H1 (cell line): ENCODE measurements at regions not wholly inside any gene's neighbourhood (a gene's known extent, or its start where the extent isn't known, plus 50 kb on each side); places are given as distances from the start of the nearest gene placed in this dataset.

ENCODE experiments used
- CTCF ChIA-PET: fragments of 300-600 bp; sonication (Branson Sonifier 250); formaldehyde crosslinking; loops from one replicate; lab custom pipeline; 2021; ENCODE audit not compliant: partially characterized antibody; lab: Charles Lee
- POLR2A ChIA-PET: fragments of 300-600 bp; sonication (Branson Sonifier 250); formaldehyde crosslinking; loops from one replicate; lab custom pipeline; 2021; ENCODE audit warnings: inconsistent platforms; ENCODE audit not compliant: partially characterized antibody; lab: Charles Lee
- DNase-seq, 2 experiments: peaks; one replicate each; pipeline versions ENCODE4 v3.0.0 to v3.0.0-alpha.2; 2010 to 2022; ENCODE audit warnings: low spot score in 2 of 2, low read depth in 1 of 2, mixed read lengths in 1 of 2
- FAIRE-seq: peaks from 2 replicates; lab custom pipeline; 2011; peaks lifted over from hg19 to GRCh38; lab: Jason Lieb, UNC
- H2AFZ ChIP-seq: 2 replicates; pipeline ENCODE4 v1.8.1; 2012; ENCODE audit warnings: low read length, inconsistent platforms
- H2AK5ac ChIP-seq: 2 replicates; pipeline ENCODE4 v1.6.1; 2013; ENCODE audit warnings: low read depth, low read length
- H2BK120ac ChIP-seq: replicated peaks from 2 replicates; pipeline ENCODE3; 2013; ENCODE audit warnings: low read depth, low read length, inconsistent platforms
- H2BK12ac ChIP-seq: 2 replicates; pipeline ENCODE4 v1.6.1; 2013; ENCODE audit warnings: low read depth, low read length
- H2BK15ac ChIP-seq: 2 replicates; pipeline ENCODE4 v1.6.1; 2013; ENCODE audit warnings: low read length
- H2BK20ac ChIP-seq: 2 replicates; pipeline ENCODE4 v1.6.1; 2013; ENCODE audit warnings: low read length
- H2BK5ac ChIP-seq: 2 replicates; pipeline ENCODE4 v1.6.1; 2013; ENCODE audit warnings: low read depth, low read length
- H3K14ac ChIP-seq: 2 replicates; pipeline ENCODE4 v1.6.1; 2013; ENCODE audit warnings: inconsistent platforms; ENCODE audit not compliant: insufficient read length
- H3K18ac ChIP-seq: 2 replicates; pipeline ENCODE4 v1.6.1; 2013; ENCODE audit warnings: low read length; ENCODE audit errors: extremely low read depth
- H3K23ac ChIP-seq: 2 replicates; pipeline ENCODE4 v1.6.1; 2013; ENCODE audit warnings: inconsistent platforms; ENCODE audit not compliant: insufficient read length
- H3K23me2 ChIP-seq: 2 replicates; pipeline ENCODE4 v1.6.1; 2013; ENCODE audit warnings: low read depth, low read length
- H3K27ac ChIP-seq: 2 replicates; pipeline ENCODE4 v1.6.1; 2011; ENCODE audit warnings: low read depth, low read length, inconsistent platforms
- H3K27me3 ChIP-seq, 4 experiments: replicated peaks in 1 of 4; 1 replicate in 1 of 4; 2 replicates in 3 of 4; pipeline versions ENCODE4 v1.6.1 to v1.8.1; 2011 to 2013; ENCODE audit warnings: low read length in 3 of 4, mild to moderate bottlenecking in 3 of 4, inconsistent platforms in 2 of 4, mixed read lengths in 2 of 4, moderate library complexity in 1 of 4; ENCODE audit not compliant: control insufficient read depth in 3 of 4, insufficient read depth in 3 of 4; ENCODE audit errors: extremely low read depth in 1 of 4
- H3K36me3 ChIP-seq, 4 experiments: 2 replicates each; pipeline versions ENCODE4 v1.6.1 to v1.8.1; 2011 to 2013; ENCODE audit warnings: mild to moderate bottlenecking in 4 of 4, low read length in 3 of 4, moderate library complexity in 2 of 4, control low read depth in 1 of 4, inconsistent platforms in 1 of 4; ENCODE audit not compliant: insufficient read depth in 4 of 4, control insufficient read depth in 2 of 4
- H3K4ac ChIP-seq: replicated peaks from 2 replicates; pipeline ENCODE3; 2013; ENCODE audit warnings: low read length, low read depth, mixed read lengths, inconsistent platforms; ENCODE audit not compliant: insufficient read length
- H3K4me1 ChIP-seq, 4 experiments: replicated peaks in 1 of 4; 1 replicate in 1 of 4; 2 replicates in 3 of 4; pipeline versions ENCODE4 v1.6.1 to v1.8.1; 2011 to 2013; ENCODE audit warnings: low read length in 3 of 4, inconsistent platforms in 2 of 4, mixed read lengths in 1 of 4; ENCODE audit not compliant: insufficient read depth in 4 of 4, control insufficient read depth in 3 of 4
- H3K4me2 ChIP-seq, 2 experiments: 2 replicates each; pipeline versions ENCODE4 v1.6.1 to v1.8.1; 2011 to 2013; ENCODE audit warnings: low read depth in 2 of 2, low read length in 2 of 2, control low read depth in 1 of 2, inconsistent platforms in 1 of 2, mild to moderate bottlenecking in 1 of 2; ENCODE audit not compliant: insufficient read depth in 1 of 2
- H3K4me3 ChIP-seq, 4 experiments: fragments of 200-600, 300-600 bp in 1 of 4; sonication (generic), shearing (Covaris generic), sonication (Bioruptor Twin) in 1 of 4; 2 replicates each; pipeline versions ENCODE4 v1.5.1 to v1.8.1; 2011 to 2016; ENCODE audit warnings: low read length in 4 of 4, low read depth in 3 of 4, control low read depth in 2 of 4, inconsistent platforms in 2 of 4, mild to moderate bottlenecking in 2 of 4, mixed read lengths in 1 of 4, moderate library complexity in 1 of 4; ENCODE audit not compliant: insufficient read depth in 2 of 4; ENCODE audit errors: extremely low read depth in 1 of 4
- H3K56ac ChIP-seq: replicated peaks from 2 replicates; pipeline ENCODE3; 2013; ENCODE audit warnings: low read depth, mild to moderate bottlenecking, mixed read lengths, low read length, inconsistent platforms; ENCODE audit not compliant: insufficient read length
- H3K79me1 ChIP-seq: 2 replicates; pipeline ENCODE4 v1.6.1; 2013; ENCODE audit warnings: low read depth, low read length, control low read depth
- H3K79me2 ChIP-seq, 2 experiments: 2 replicates each; pipeline versions ENCODE4 v1.6.1 to v1.8.1; 2012 to 2013; ENCODE audit warnings: low read length in 2 of 2, mild to moderate bottlenecking in 2 of 2, inconsistent platforms in 1 of 2; ENCODE audit not compliant: insufficient read depth in 2 of 2, control insufficient read depth in 1 of 2
- H3K9ac ChIP-seq, 4 experiments: replicated peaks in 1 of 4; 1 replicate in 1 of 4; 2 replicates in 3 of 4; pipeline versions ENCODE4 v1.6.1 to v1.8.1; 2011 to 2013; ENCODE audit warnings: low read depth in 3 of 4, low read length in 3 of 4, control low read depth in 2 of 4, mild to moderate bottlenecking in 2 of 4, moderate library complexity in 2 of 4, inconsistent platforms in 1 of 4; ENCODE audit errors: extremely low read depth in 1 of 4
- H3K9me3 ChIP-seq, 2 experiments: 2 replicates each; pipeline versions ENCODE4 v1.6.1 to v1.8.1; 2012 to 2013; ENCODE audit warnings: mild to moderate bottlenecking in 2 of 2, moderate library complexity in 2 of 2, control low read depth in 1 of 2, inconsistent platforms in 1 of 2, low read depth in 1 of 2, low read length in 1 of 2, mixed read lengths in 1 of 2; ENCODE audit not compliant: insufficient read depth in 2 of 2
- H4K20me1 ChIP-seq, 2 experiments: replicated peaks in 1 of 2; 2 replicates each; pipeline versions ENCODE3 to v1.8.1; 2011 to 2013; ENCODE audit warnings: inconsistent platforms in 2 of 2, low read length in 2 of 2, mild to moderate bottlenecking in 1 of 2; ENCODE audit not compliant: insufficient read depth in 2 of 2, control insufficient read depth in 1 of 2
- H4K5ac ChIP-seq: 2 replicates; pipeline ENCODE4 v1.6.1; 2013; ENCODE audit warnings: low read length, low read depth, mixed read lengths, inconsistent platforms; ENCODE audit not compliant: insufficient read length
- H4K8ac ChIP-seq: 2 replicates; pipeline ENCODE4 v1.8.0; 2013; ENCODE audit warnings: mild to moderate bottlenecking, moderate library complexity, low read length, inconsistent platforms; ENCODE audit not compliant: insufficient read depth; ENCODE audit errors: extremely low read depth
- H4K91ac ChIP-seq: replicated peaks from 2 replicates; pipeline ENCODE3; 2013; ENCODE audit warnings: low read length, mixed read lengths, inconsistent platforms; ENCODE audit not compliant: insufficient read length
- ASH2L ChIP-seq: fragments of 200-600, 300-600 bp; sonication (generic); IDR thresholded peaks from one replicate; pipeline ENCODE4 v1.7.1; 2017; ENCODE audit warnings: low read length
- HDAC2 ChIP-seq, 2 experiments: fragments of 300-600 bp in 1 of 2; sonication (generic) in 1 of 2; IDR thresholded peaks; 2 replicates each; pipeline ENCODE4 v1.6.1; 2011 to 2012; ENCODE audit warnings: low read depth in 2 of 2, low read length in 2 of 2, mild to moderate bottlenecking in 2 of 2, moderate library complexity in 2 of 2, borderline replicate concordance in 1 of 2, inconsistent platforms in 1 of 2
- MAFK ChIP-seq: IDR thresholded peaks from 2 replicates; pipeline ENCODE4 v1.6.1; 2012; ENCODE audit warnings: low read depth, mild to moderate bottlenecking, improper control_type of control experiment, low read length
- RAD21 ChIP-seq, 2 experiments: IDR thresholded peaks in 1 of 2; conservative IDR thresholded peaks in 1 of 2; 2 replicates each; pipeline ENCODE4 v1.6.1; 2011; ENCODE audit warnings: low read depth in 2 of 2, low read length in 2 of 2, improper control_type of control experiment in 1 of 2, inconsistent platforms in 1 of 2, mild to moderate bottlenecking in 1 of 2, moderate library complexity in 1 of 2
- RXRA ChIP-seq: IDR thresholded peaks from 2 replicates; pipeline ENCODE4 v1.6.1; 2011; ENCODE audit warnings: low read depth, mild to moderate bottlenecking, low read length, moderate library complexity; ENCODE audit not compliant: insufficient read depth
- SIN3A ChIP-seq, 2 experiments: IDR thresholded peaks in 1 of 2; conservative IDR thresholded peaks in 1 of 2; 2 replicates each; pipeline ENCODE4 v1.6.1; 2011 to 2012; ENCODE audit warnings: low read length in 2 of 2, improper control_type of control experiment in 1 of 2, low read depth in 1 of 2, mild to moderate bottlenecking in 1 of 2
- SIRT6 ChIP-seq: IDR thresholded peaks from one replicate; pipeline ENCODE4 v1.7.1; 2012; ENCODE audit warnings: low read length, inconsistent platforms
- SIX5 ChIP-seq: IDR thresholded peaks from 2 replicates; pipeline ENCODE4 v1.6.1; 2011; ENCODE audit warnings: mild to moderate bottlenecking, low read depth, low read length
- SRF ChIP-seq: IDR thresholded peaks from 2 replicates; pipeline ENCODE4 v1.6.1; 2011; ENCODE audit warnings: mild to moderate bottlenecking, low read depth, low read length, moderate library complexity
- WGBS, 2 experiments: shearing (Covaris generic) in 1 of 2; methylation state at CpG; one replicate each; pipeline versions ENCODE4 v1.1.6 to v1.1.7; 2013 to 2015; ENCODE audit warnings: low lambda C conversion rate in 2 of 2, mixed read lengths in 2 of 2, inconsistent platforms in 1 of 2, low coverage in 1 of 2, missing lambda C conversion rate in 1 of 2; ENCODE audit not compliant: insufficient replicate concordance in 2 of 2, insufficient coverage in 1 of 2, insufficient read length in 1 of 2; ENCODE audit errors: extremely low coverage in 1 of 2, missing lambda C conversion rate in 1 of 2; 5-methylcytosine and 5-hydroxymethylcytosine counted together

DNA sequence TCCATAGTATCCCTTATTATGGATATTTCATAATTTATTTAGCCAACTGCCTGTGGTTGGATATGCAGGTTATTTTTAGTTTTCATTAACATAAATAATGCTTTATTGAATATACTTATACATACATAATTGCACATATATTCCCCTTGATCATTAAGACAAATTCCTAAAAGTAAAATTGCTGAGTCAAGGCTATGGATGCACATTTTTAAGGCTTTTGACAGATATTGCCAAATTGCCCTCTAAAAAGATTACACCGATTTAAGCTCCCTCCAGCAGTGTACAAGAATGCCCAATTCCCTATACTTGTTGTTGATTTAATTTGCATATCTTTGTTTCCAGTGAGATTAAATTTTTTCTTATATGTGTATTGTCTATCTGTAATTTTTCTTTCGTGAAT is 176.7 kb downstream of the C1orf94 start:
- no peaks in the 10 kb centered on the region for H3K9me3 ChIP-seq
- H3K4me2 ChIP-seq = no peak overlapping the region
- no peak overlapping the region for H2BK120ac ChIP-seq
- no peak overlapping the region for H3K4ac ChIP-seq
- no peaks in the 10 kb centered on the region for H3K27me3 ChIP-seq
- H4K5ac ChIP-seq = no peak overlapping the region
- H3K4me1 ChIP-seq = no peaks in the 10 kb centered on the region
- no peak for DNase-seq
- no peak overlapping the region for H3K18ac ChIP-seq
- no peak overlapping the region for H3K14ac ChIP-seq
- WGBS, 2 experiments = 83% methylated on average over 2 of the region's 2 CpGs; no CpG with 5 or more reads in 1 of the 2 experiments
- H2AK5ac ChIP-seq = no peak overlapping the region
- H4K8ac ChIP-seq = no peak overlapping the region
- no peak overlapping the region for H3K4me3 ChIP-seq
- ChIA-PET CTCF (interaction anchor here (1.1 to 1.4 kb wide), 2 partner anchors 12 to 67 kb away, joined by 3 read pairs; no protein-coding TSS in a partner anchor), POLR2A (no interaction called here)
- no peak overlapping the region for H2BK15ac ChIP-seq
- TF ChIP-seq SIRT6 (no peak), MAFK (no peak), ASH2L (no peak), SIX5 (no peak), SIN3A (conservative IDR thresholded peaks at IDR 0.05 in 1 of 2, IDR thresholded peaks at IDR 0.05 in 1 of 2; ENCODE audit: low read depth in 1 of 2, low read length in 2 of 2) (no peak), RAD21 (IDR thresholded peaks at IDR 0.05 in 1 of 2, conservative IDR thresholded peaks at IDR 0.05 in 1 of 2; ENCODE audit: low read depth in 2 of 2, low read length in 2 of 2) (no peak), HDAC2 (IDR thresholded peaks at IDR 0.05; ENCODE audit: borderline replicate concordance in 1 of 2, low read depth in 2 of 2, low read length in 2 of 2) (no peak), RXRA (no peak), SRF (no peak)
- H2BK5ac ChIP-seq = no peak overlapping the region
- H3K79me1 ChIP-seq = no peaks in the 10 kb centered on the region
- no peak overlapping the region for H2AFZ ChIP-seq
- no peak overlapping the region for H3K23ac ChIP-seq
- no peak overlapping the region for H3K9ac ChIP-seq
- no peaks in the 10 kb centered on the region for H3K36me3 ChIP-seq
- H3K56ac ChIP-seq = no peak overlapping the region
- H2BK12ac ChIP-seq = no peak overlapping the region
- H3K79me2 ChIP-seq = no peaks in the 10 kb centered on the region
- H4K91ac ChIP-seq = no peak overlapping the region
- H4K20me1 ChIP-seq = no peaks in the 10 kb centered on the region
- no peak overlapping the region for H3K27ac ChIP-seq
- H2BK20ac ChIP-seq = no peak overlapping the region
- FAIRE-seq = no peak
- H3K23me2 ChIP-seq = no peaks in the 10 kb centered on the region
